ENCODE measurements at regions not wholly inside any gene's neighbourhood (a gene's known extent, or its start where the extent isn't known, plus 50 kb on each side); places are given as distances from the start of the nearest gene placed in this dataset.

GRCh38 chr9:12231832-12232231, 461.4 kb upstream of the TYRP1 start:
- H3K36me3 ChIP-seq (ENCODE audit: control insufficient read depth, insufficient read depth, low read length): no peaks in the 10 kb centered on the region
- no peaks in the 10 kb centered on the region for H3K27me3 ChIP-seq (ENCODE audit: control insufficient read depth, insufficient read depth, low read length)
- TF ChIP-seq CTCF (IDR thresholded peaks at IDR 0.05; ENCODE audit: insufficient read depth, low read depth, low read length): no peak
- POLR2A ChIA-PET: no interaction called here
- H3K4me3 ChIP-seq (ENCODE audit: low read depth, low read length): no peak overlapping the region
- no peak for DNase-seq (ENCODE audit: low read depth)
- CTCF ChIA-PET: no interaction called here

- no peaks in the 10 kb centered on the region for H3K36me3 ChIP-seq (ENCODE audit: control insufficient read depth, insufficient read depth, low read length)
- POLR2A ChIA-PET: no interaction called here
- CTCF ChIA-PET: no interaction called here
- no peak for TF ChIP-seq CTCF (IDR thresholded peaks at IDR 0.05; ENCODE audit: insufficient read depth, low read depth, low read length)
- H3K4me3 ChIP-seq (ENCODE audit: low read depth, low read length): no peak overlapping the region
- no peak for DNase-seq (ENCODE audit: low read depth)
- no peaks in the 10 kb centered on the region for H3K27me3 ChIP-seq (ENCODE audit: control insufficient read depth, insufficient read depth, low read length)
These were observed 460.3 kb upstream of the TYRP1 start for GRCh38 chr9:12232836-12233235.

- CTCF ChIA-PET: no interaction called here
- DNase-seq (ENCODE audit: low read depth): no peak
- no peak for TF ChIP-seq CTCF (IDR thresholded peaks at IDR 0.05; ENCODE audit: insufficient read depth, low read depth, low read length)
- no peaks in the 10 kb centered on the region for H3K27me3 ChIP-seq (ENCODE audit: control insufficient read depth, insufficient read depth, low read length)
- POLR2A ChIA-PET: no interaction called here
- H3K36me3 ChIP-seq (ENCODE audit: control insufficient read depth, insufficient read depth, low read length): no peaks in the 10 kb centered on the region
- no peak overlapping the region for H3K4me3 ChIP-seq (ENCODE audit: low read depth, low read length)
These were observed 439.2 kb upstream of the TYRP1 start for GRCh38 chr9:12253941-12254340.

GRCh38 chr9:12266758-12267157, 426.4 kb upstream of the TYRP1 start:
- no peak for DNase-seq (ENCODE audit: low read depth)
- H3K36me3 ChIP-seq (ENCODE audit: control insufficient read depth, insufficient read depth, low read length): no peaks in the 10 kb centered on the region
- ChIA-PET CTCF (no interaction called here), POLR2A (no interaction called here)
- no peak for TF ChIP-seq CTCF (IDR thresholded peaks at IDR 0.05; ENCODE audit: insufficient read depth, low read depth, low read length)
- no peak overlapping the region for H3K4me3 ChIP-seq (ENCODE audit: low read depth, low read length)
- H3K27me3 ChIP-seq (ENCODE audit: control insufficient read depth, insufficient read depth, low read length): no peaks in the 10 kb centered on the region

- Histone ChIP-seq H3K4me3 (ENCODE audit: low read depth, low read length) (no peak overlapping the region), H3K36me3 (ENCODE audit: control insufficient read depth, insufficient read depth, low read length) (no peaks in the 10 kb centered on the region), H3K27me3 (ENCODE audit: control insufficient read depth, insufficient read depth, low read length) (no peaks in the 10 kb centered on the region)
- ChIA-PET CTCF (no interaction called here), POLR2A (no interaction called here)
- DNase-seq (ENCODE audit: low read depth): no peak
- no peak for TF ChIP-seq CTCF (IDR thresholded peaks at IDR 0.05; ENCODE audit: insufficient read depth, low read depth, low read length)
These were observed 421.7 kb upstream of the TYRP1 start for GRCh38 chr9:12271421-12271891.
